ENCODE measurements at regions not wholly inside any gene's neighbourhood (a gene's known extent, or its start where the extent isn't known, plus 50 kb on each side); places are given as distances from the start of the nearest gene placed in this dataset.
"Not testable (repeated sequence)": the region's sequence is repeated elsewhere in the genome, so short reads cannot be mapped to it uniquely, and the experiment has no call there.

GRCh38 chr5:152730176-152730575, 325.1 kb upstream of the NMUR2 start:
- no peak overlapping the region for H3K4me3 ChIP-seq
- no peaks in the 10 kb centered on the region for H4K20me1 ChIP-seq
- no peak for TF ChIP-seq Cebpa-rat (IDR thresholded peaks at IDR 0.05)
- H3K27ac ChIP-seq: no peak overlapping the region
- H3K4me1 ChIP-seq: no peaks in the 10 kb centered on the region
- H3K9me3 ChIP-seq: no peaks in the 10 kb centered on the region
- no peak overlapping the region for H3K4me2 ChIP-seq
- no peaks in the 10 kb centered on the region for H3K27me3 ChIP-seq
- no peak overlapping the region for H3K9ac ChIP-seq
- no peaks in the 10 kb centered on the region for H3K36me3 ChIP-seq

- no peak for TF ChIP-seq Cebpa-rat (IDR thresholded peaks at IDR 0.05)
Measured at GRCh38 chr5:152736906-152737305, 331.8 kb upstream of the NMUR2 start.

GRCh38 chr5:152739916-152740315, 334.8 kb upstream of the NMUR2 start:
- Histone ChIP-seq H4K20me1 (no peaks in the 10 kb centered on the region), H3K4me2 (no peak overlapping the region), H3K9me3 (no peaks in the 10 kb centered on the region), H3K4me3 (no peak overlapping the region), H3K4me1 (no peaks in the 10 kb centered on the region), H3K9ac (no peak overlapping the region), H3K27ac (no peak overlapping the region), H3K36me3 (no peaks in the 10 kb centered on the region), H3K27me3 (no peaks in the 10 kb centered on the region)
- no peak for TF ChIP-seq Cebpa-rat (IDR thresholded peaks at IDR 0.05)

More at GRCh38 chr5:152736906-152737305, 331.8 kb upstream of the NMUR2 start:
- H3K4me2 ChIP-seq: no peak overlapping the region
- H3K9me3 ChIP-seq: no peaks in the 10 kb centered on the region
- no peak overlapping the region for H3K4me3 ChIP-seq
- no peaks in the 10 kb centered on the region for H3K27me3 ChIP-seq
- H3K36me3 ChIP-seq: no peaks in the 10 kb centered on the region
- H3K4me1 ChIP-seq: no peaks in the 10 kb centered on the region
- H3K27ac ChIP-seq: no peak overlapping the region
- H4K20me1 ChIP-seq: no peaks in the 10 kb centered on the region
- no peak overlapping the region for H3K9ac ChIP-seq

- H3K9me3 ChIP-seq, H3K27me3 ChIP-seq, H3K4me3 ChIP-seq, H3K4me2 ChIP-seq, H3K4me1 ChIP-seq, H4K20me1 ChIP-seq, H3K27ac ChIP-seq, H3K36me3 ChIP-seq, H3K9ac ChIP-seq: not testable (repeated sequence)
Measured at GRCh38 chr5:152741126-152741525, 336.0 kb upstream of the NMUR2 start.

GRCh38 chr5:152787709-152788217, 382.7 kb upstream of the NMUR2 start:
- not testable (repeated sequence) for H3K36me3 ChIP-seq, H3K27ac ChIP-seq, H3K27me3 ChIP-seq, H3K4me3 ChIP-seq, H3K9ac ChIP-seq, H3K9me3 ChIP-seq, H3K4me1 ChIP-seq, H4K20me1 ChIP-seq, H3K4me2 ChIP-seq

- no peak overlapping the region for H3K4me2 ChIP-seq
- no peaks in the 10 kb centered on the region for H3K9me3 ChIP-seq
- no peaks in the 10 kb centered on the region for H4K20me1 ChIP-seq
- no peaks in the 10 kb centered on the region for H3K27me3 ChIP-seq
- no peak overlapping the region for H3K27ac ChIP-seq
- H3K4me1 ChIP-seq: no peaks in the 10 kb centered on the region
- no peak for TF ChIP-seq Cebpa-rat (IDR thresholded peaks at IDR 0.05)
- H3K9ac ChIP-seq: no peak overlapping the region
- H3K36me3 ChIP-seq: no peaks in the 10 kb centered on the region
- H3K4me3 ChIP-seq: no peak overlapping the region
Measured at GRCh38 chr5:152801886-152802285, 396.8 kb upstream of the NMUR2 start.

- TF ChIP-seq Cebpa-rat (IDR thresholded peaks at IDR 0.05): no peak
- Histone ChIP-seq H3K27ac (no peak overlapping the region), H4K20me1 (no peaks in the 10 kb centered on the region), H3K4me3 (no peak overlapping the region), H3K36me3 (no peaks in the 10 kb centered on the region), H3K4me1 (no peaks in the 10 kb centered on the region), H3K4me2 (no peak overlapping the region), H3K27me3 (no peaks in the 10 kb centered on the region), H3K9ac (no peak overlapping the region), H3K9me3 (no peaks in the 10 kb centered on the region)
Measured at GRCh38 chr5:152804179-152804578, 399.1 kb upstream of the NMUR2 start.

- H3K9ac ChIP-seq: no peak overlapping the region
- H3K4me1 ChIP-seq: no peaks in the 10 kb centered on the region
- H4K20me1 ChIP-seq: no peaks in the 10 kb centered on the region
- no peaks in the 10 kb centered on the region for H3K27me3 ChIP-seq
- H3K4me3 ChIP-seq: no peak overlapping the region
- no peak overlapping the region for H3K27ac ChIP-seq
- peaks cover 10% of the 10 kb centered on the region; the same call in 1 of the 2 replicates for H3K9me3 ChIP-seq
- H3K4me2 ChIP-seq: no peak overlapping the region
- no peaks in the 10 kb centered on the region for H3K36me3 ChIP-seq
- no peak for TF ChIP-seq Cebpa-rat (IDR thresholded peaks at IDR 0.05)
Measured at GRCh38 chr5:152811988-152812387, 406.9 kb upstream of the NMUR2 start.

- H3K27ac ChIP-seq: no peak overlapping the region
- H3K27me3 ChIP-seq: no peaks in the 10 kb centered on the region
- peaks cover 10% of the 10 kb centered on the region; the same call in 1 of the 2 replicates for H3K9me3 ChIP-seq
- no peak overlapping the region for H3K4me2 ChIP-seq
- no peak for TF ChIP-seq Cebpa-rat (IDR thresholded peaks at IDR 0.05)
- H3K36me3 ChIP-seq: no peaks in the 10 kb centered on the region
- no peak overlapping the region for H3K4me3 ChIP-seq
- no peaks in the 10 kb centered on the region for H3K4me1 ChIP-seq
- no peaks in the 10 kb centered on the region for H4K20me1 ChIP-seq
- no peak overlapping the region for H3K9ac ChIP-seq
Measured at GRCh38 chr5:152813526-152813925, 408.4 kb upstream of the NMUR2 start.

- Histone ChIP-seq H3K27me3 (no peaks in the 10 kb centered on the region), H3K9ac (no peak overlapping the region), H3K4me3 (no peak overlapping the region), H3K4me2 (no peak overlapping the region), H3K36me3 (no peaks in the 10 kb centered on the region), H3K9me3 (no peaks in the 10 kb centered on the region), H3K27ac (no peak overlapping the region), H4K20me1 (no peaks in the 10 kb centered on the region), H3K4me1 (no peaks in the 10 kb centered on the region)
- no peak for TF ChIP-seq Cebpa-rat (IDR thresholded peaks at IDR 0.05)
Measured at GRCh38 chr5:152819891-152820290, 414.8 kb upstream of the NMUR2 start.

GRCh38 chr5:152824316-152824715, 419.2 kb upstream of the NMUR2 start:
- Histone ChIP-seq H3K9ac (no peak overlapping the region), H3K4me1 (no peaks in the 10 kb centered on the region), H4K20me1 (no peaks in the 10 kb centered on the region), H3K27me3 (no peaks in the 10 kb centered on the region), H3K27ac (no peak overlapping the region), H3K4me3 (no peak overlapping the region), H3K36me3 (no peaks in the 10 kb centered on the region), H3K9me3 (no peaks in the 10 kb centered on the region), H3K4me2 (no peak overlapping the region)
- no peak for TF ChIP-seq Cebpa-rat (IDR thresholded peaks at IDR 0.05)
